ENCODE measurements at regions not wholly inside any gene's neighbourhood (a gene's known extent, or its start where the extent isn't known, plus 50 kb on each side); places are given as distances from the start of the nearest gene placed in this dataset.

- TF ChIP-seq POLR2AphosphoS5 (IDR thresholded peaks at IDR 0.05; ENCODE audit: low read depth, low read length) (no peak), EZH2phosphoT487 (IDR thresholded peaks at IDR 0.05; ENCODE audit: borderline replicate concordance, low read depth) (no peak), SIN3A (IDR thresholded peaks at IDR 0.05; ENCODE audit: borderline replicate concordance, low read depth, low read length) (no peak), YY1 (IDR thresholded peaks at IDR 0.05; ENCODE audit: low read depth) (no peak), CHD2 (IDR thresholded peaks at IDR 0.05; ENCODE audit: low read length, partially characterized antibody) (no peak), REST (IDR thresholded peaks at IDR 0.05; ENCODE audit: low read depth, low read length) (no peak), RCOR1 (IDR thresholded peaks at IDR 0.05; ENCODE audit: low read length) (no peak), TEAD4 (IDR thresholded peaks at IDR 0.05; ENCODE audit: borderline replicate concordance, insufficient read depth) (no peak), EP300 (IDR thresholded peaks at IDR 0.05; ENCODE audit: borderline replicate concordance in 1 of 2, low read depth in 1 of 2, low read length in 1 of 2) (no peak)
- TF ChIP-seq, protein P1, sequence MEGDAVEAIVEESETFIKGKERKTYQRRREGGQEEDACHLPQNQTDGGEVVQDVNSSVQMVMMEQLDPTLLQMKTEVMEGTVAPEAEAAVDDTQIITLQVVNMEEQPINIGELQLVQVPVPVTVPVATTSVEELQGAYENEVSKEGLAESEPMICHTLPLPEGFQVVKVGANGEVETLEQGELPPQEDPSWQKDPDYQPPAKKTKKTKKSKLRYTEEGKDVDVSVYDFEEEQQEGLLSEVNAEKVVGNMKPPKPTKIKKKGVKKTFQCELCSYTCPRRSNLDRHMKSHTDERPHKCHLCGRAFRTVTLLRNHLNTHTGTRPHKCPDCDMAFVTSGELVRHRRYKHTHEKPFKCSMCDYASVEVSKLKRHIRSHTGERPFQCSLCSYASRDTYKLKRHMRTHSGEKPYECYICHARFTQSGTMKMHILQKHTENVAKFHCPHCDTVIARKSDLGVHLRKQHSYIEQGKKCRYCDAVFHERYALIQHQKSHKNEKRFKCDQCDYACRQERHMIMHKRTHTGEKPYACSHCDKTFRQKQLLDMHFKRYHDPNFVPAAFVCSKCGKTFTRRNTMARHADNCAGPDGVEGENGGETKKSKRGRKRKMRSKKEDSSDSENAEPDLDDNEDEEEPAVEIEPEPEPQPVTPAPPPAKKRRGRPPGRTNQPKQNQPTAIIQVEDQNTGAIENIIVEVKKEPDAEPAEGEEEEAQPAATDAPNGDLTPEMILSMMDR (IDR thresholded peaks at IDR 0.05) = no peak
- TF ChIP-seq, protein P2, sequence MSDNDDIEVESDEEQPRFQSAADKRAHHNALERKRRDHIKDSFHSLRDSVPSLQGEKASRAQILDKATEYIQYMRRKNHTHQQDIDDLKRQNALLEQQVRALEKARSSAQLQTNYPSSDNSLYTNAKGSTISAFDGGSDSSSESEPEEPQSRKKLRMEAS (IDR thresholded peaks at IDR 0.05; ENCODE audit: low read depth) = no peak
- TF ChIP-seq, protein P3, sequence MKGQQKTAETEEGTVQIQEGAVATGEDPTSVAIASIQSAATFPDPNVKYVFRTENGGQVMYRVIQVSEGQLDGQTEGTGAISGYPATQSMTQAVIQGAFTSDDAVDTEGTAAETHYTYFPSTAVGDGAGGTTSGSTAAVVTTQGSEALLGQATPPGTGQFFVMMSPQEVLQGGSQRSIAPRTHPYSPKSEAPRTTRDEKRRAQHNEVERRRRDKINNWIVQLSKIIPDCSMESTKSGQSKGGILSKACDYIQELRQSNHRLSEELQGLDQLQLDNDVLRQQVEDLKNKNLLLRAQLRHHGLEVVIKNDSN (IDR thresholded peaks at IDR 0.05; ENCODE audit: borderline replicate concordance, low read depth) = no peak
Measured at GRCh38 chr5:96083361-96083881, 121.8 kb upstream of the ELL2 start.

Measured in SK-N-SH (cell line).